ENCODE measurements at regions not wholly inside any gene's neighbourhood (a gene's known extent, or its start where the extent isn't known, plus 50 kb on each side); places are given as distances from the start of the nearest gene placed in this dataset.

DNA sequence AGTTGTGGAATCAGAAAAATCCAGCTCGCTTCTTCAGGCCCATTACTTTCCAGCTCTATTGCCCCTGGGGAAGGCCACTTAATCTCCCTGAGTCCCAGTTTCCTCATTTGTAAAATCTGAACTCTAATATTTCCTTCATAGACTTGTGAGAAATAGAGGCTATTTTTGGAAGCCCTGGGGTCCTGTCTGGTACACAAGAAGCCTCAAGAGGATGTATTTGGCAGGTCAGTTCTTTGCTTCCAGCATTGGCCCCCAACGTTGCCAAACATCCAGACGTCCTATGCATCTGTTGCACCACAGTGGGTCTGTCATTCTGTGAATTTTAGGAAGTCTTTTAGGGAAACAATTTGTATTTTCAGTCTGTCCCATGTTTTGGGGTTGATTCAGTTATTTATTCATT lies 525.9 kb downstream of the EBF1 start:
- POLR2A ChIA-PET (ENCODE audit: unreplicated experiment), result no interaction called here
- no peak for TF ChIP-seq EZH2 (IDR thresholded peaks at IDR 0.05; ENCODE audit: low read depth)
- TF ChIP-seq, protein P1, sequence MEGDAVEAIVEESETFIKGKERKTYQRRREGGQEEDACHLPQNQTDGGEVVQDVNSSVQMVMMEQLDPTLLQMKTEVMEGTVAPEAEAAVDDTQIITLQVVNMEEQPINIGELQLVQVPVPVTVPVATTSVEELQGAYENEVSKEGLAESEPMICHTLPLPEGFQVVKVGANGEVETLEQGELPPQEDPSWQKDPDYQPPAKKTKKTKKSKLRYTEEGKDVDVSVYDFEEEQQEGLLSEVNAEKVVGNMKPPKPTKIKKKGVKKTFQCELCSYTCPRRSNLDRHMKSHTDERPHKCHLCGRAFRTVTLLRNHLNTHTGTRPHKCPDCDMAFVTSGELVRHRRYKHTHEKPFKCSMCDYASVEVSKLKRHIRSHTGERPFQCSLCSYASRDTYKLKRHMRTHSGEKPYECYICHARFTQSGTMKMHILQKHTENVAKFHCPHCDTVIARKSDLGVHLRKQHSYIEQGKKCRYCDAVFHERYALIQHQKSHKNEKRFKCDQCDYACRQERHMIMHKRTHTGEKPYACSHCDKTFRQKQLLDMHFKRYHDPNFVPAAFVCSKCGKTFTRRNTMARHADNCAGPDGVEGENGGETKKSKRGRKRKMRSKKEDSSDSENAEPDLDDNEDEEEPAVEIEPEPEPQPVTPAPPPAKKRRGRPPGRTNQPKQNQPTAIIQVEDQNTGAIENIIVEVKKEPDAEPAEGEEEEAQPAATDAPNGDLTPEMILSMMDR (conservative IDR thresholded peaks at IDR 0.05), result no peak

DNA sequence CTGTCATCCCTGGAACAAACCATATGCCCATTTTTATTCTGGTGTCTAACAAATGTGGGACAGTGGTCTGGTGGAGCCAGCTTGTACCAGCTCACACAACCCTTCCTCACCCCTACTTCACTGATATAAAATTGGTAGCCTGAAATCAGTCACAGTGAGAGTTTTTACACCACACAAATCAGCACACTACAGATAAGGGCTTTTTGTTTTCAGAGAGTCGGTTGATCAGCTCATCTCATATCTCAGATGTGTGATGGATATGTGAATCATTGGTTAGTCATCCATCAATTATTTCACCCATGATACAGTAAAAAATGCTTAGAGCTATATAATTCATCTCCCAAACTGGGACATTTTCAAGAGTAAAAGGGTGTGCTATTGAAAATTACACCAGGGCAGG lies 529.2 kb downstream of the EBF1 start:
- H2AFZ ChIP-seq, result no peak overlapping the region
- H3K27ac ChIP-seq, result no peak overlapping the region
- no peaks in the 10 kb centered on the region for H4K20me1 ChIP-seq (ENCODE audit: insufficient read depth)
- no peak overlapping the region for H3K4me2 ChIP-seq
- TF ChIP-seq, protein P1 (conservative IDR thresholded peaks at IDR 0.05), result no peak
- no peak for TF ChIP-seq EZH2 (IDR thresholded peaks at IDR 0.05; ENCODE audit: low read depth)
- CTCF ChIA-PET, result no interaction called here
- POLR2A ChIA-PET (ENCODE audit: unreplicated experiment), result interaction anchor here (0.6 kb wide), 1 partner anchor 1304 kb away, joined by 3 read pairs; no protein-coding TSS in a partner anchor
- no peaks in the 10 kb centered on the region for H3K4me1 ChIP-seq (replicated peaks; ENCODE audit: insufficient read depth)
- no peak for DNase-seq
- no peaks in the 10 kb centered on the region for H3F3A ChIP-seq (ENCODE audit: insufficient read depth, low read depth)
- H3K9me2 ChIP-seq (ENCODE audit: insufficient read depth), result no peaks in the 10 kb centered on the region
- H3K4me3 ChIP-seq, result no peak overlapping the region
- H3K9me3 ChIP-seq (ENCODE audit: insufficient read depth, low read depth), result no peaks in the 10 kb centered on the region
- no peaks in the 10 kb centered on the region for H3K79me2 ChIP-seq (ENCODE audit: low read depth)
- BruUV-seq (replicated peaks), result no TSS peak
- no peaks in the 10 kb centered on the region for H3K36me3 ChIP-seq (ENCODE audit: low read depth)
- intact Hi-C loops (cut with micrococcal nuclease; ENCODE audit: unreplicated experiment), result no loop called here
- no peaks in the 10 kb centered on the region for H3K27me3 ChIP-seq (ENCODE audit: insufficient read depth, low read depth)

More for the DNA sequence above, 525.9 kb downstream of the EBF1 start:
- no peaks in the 10 kb centered on the region for H3K36me3 ChIP-seq (ENCODE audit: low read depth)
- H3K4me2 ChIP-seq, result no peak overlapping the region
- H3F3A ChIP-seq (ENCODE audit: insufficient read depth, low read depth), result no peaks in the 10 kb centered on the region
- H3K4me1 ChIP-seq (replicated peaks; ENCODE audit: insufficient read depth), result no peaks in the 10 kb centered on the region
- H3K27me3 ChIP-seq (ENCODE audit: insufficient read depth, low read depth), result no peaks in the 10 kb centered on the region
- H3K79me2 ChIP-seq (ENCODE audit: low read depth), result no peaks in the 10 kb centered on the region
- H3K9me3 ChIP-seq (ENCODE audit: insufficient read depth, low read depth), result no peaks in the 10 kb centered on the region
- intact Hi-C loops (cut with micrococcal nuclease; ENCODE audit: unreplicated experiment), result no loop called here
- no peak overlapping the region for H3K27ac ChIP-seq
- no peak for DNase-seq
- no peak overlapping the region for H2AFZ ChIP-seq
- H4K20me1 ChIP-seq (ENCODE audit: insufficient read depth), result no peaks in the 10 kb centered on the region
- H3K9me2 ChIP-seq (ENCODE audit: insufficient read depth), result no peaks in the 10 kb centered on the region
- BruUV-seq (replicated peaks), result no TSS peak
- no peak overlapping the region for H3K4me3 ChIP-seq
- CTCF ChIA-PET, result no interaction called here

DNA sequence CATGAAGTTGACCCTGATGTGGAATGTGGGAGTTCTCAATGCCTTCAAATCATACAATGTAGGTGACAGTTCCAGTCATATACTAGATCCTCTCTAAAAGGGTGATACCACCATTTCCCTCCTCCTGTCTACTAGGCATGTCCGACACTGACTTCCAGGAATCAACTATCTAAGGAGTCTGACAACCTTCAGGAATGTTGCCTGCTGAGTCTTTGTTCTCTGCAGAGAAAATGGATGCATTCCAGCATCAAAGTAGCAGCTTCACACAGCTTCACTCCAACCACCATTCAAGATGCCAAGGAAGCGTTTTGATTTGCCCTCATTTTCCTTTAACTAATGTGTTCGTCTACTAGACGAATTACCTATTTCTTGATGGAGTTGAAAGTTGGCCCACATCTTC lies 530.2 kb downstream of the EBF1 start:
- DNase-seq, result no peak
- Histone ChIP-seq H3F3A (ENCODE audit: insufficient read depth, low read depth) (no peaks in the 10 kb centered on the region), H3K9me3 (ENCODE audit: insufficient read depth, low read depth) (no peaks in the 10 kb centered on the region), H2AFZ (no peak overlapping the region), H3K4me1 (replicated peaks; ENCODE audit: insufficient read depth) (no peaks in the 10 kb centered on the region), H3K27ac (no peak overlapping the region), H3K9me2 (ENCODE audit: insufficient read depth) (no peaks in the 10 kb centered on the region), H4K20me1 (ENCODE audit: insufficient read depth) (no peaks in the 10 kb centered on the region), H3K79me2 (ENCODE audit: low read depth) (no peaks in the 10 kb centered on the region), H3K4me2 (no peak overlapping the region), H3K4me3 (no peak overlapping the region), H3K36me3 (ENCODE audit: low read depth) (no peaks in the 10 kb centered on the region), H3K27me3 (ENCODE audit: insufficient read depth, low read depth) (no peaks in the 10 kb centered on the region)
- TF ChIP-seq, protein P1 (conservative IDR thresholded peaks at IDR 0.05), result no peak
- no peak for TF ChIP-seq EZH2 (IDR thresholded peaks at IDR 0.05; ENCODE audit: low read depth)
- BruUV-seq (replicated peaks), result no TSS peak
- intact Hi-C loops (cut with micrococcal nuclease; ENCODE audit: unreplicated experiment), result no loop called here
- ChIA-PET POLR2A (ENCODE audit: unreplicated experiment) (no interaction called here), CTCF (no interaction called here)
